ENCODE measurements at regions not wholly inside any gene's neighbourhood (a gene's known extent, or its start where the extent isn't known, plus 50 kb on each side); places are given as distances from the start of the nearest gene placed in this dataset.

GRCh38 chr2:226153553-226153952 lies 646.1 kb downstream of the IRS1 start:
- H2BK12ac ChIP-seq (ENCODE audit: insufficient read length, low read depth, low read length): no peak overlapping the region
- Mint-ChIP-seq H3K4me3 (no peak overlapping the region), H3K9me3 (no peaks in the 10 kb centered on the region), H3K27ac (peak overlapping the region in 2 of 3 experiments; percentile 12 to 76; a peak in 1 of 7 replicates), H3K36me3 (ENCODE audit: insufficient read depth in 1 of 3, low read depth in 3 of 3) (no peaks in the 10 kb centered on the region; a peak in 1 of 7 replicates), H3K27me3 (ENCODE audit: low read depth) (no peaks in the 10 kb centered on the region), H3K4me1 (peaks cover 36 to 39% of the 10 kb centered on the region in 2 experiments)
- H4K20me1 ChIP-seq (ENCODE audit: control insufficient read depth, insufficient read depth, insufficient read length): no peaks in the 10 kb centered on the region
- no peak overlapping the region for H3K4ac ChIP-seq (ENCODE audit: low read depth, low read length)
- H3K23me2 ChIP-seq (ENCODE audit: insufficient read length, low read depth, low read length, poor library complexity, severe bottlenecking): no peaks in the 10 kb centered on the region
- H3K14ac ChIP-seq (ENCODE audit: insufficient read depth, low read length): no peak overlapping the region
- H3K56ac ChIP-seq (ENCODE audit: insufficient read length, low read depth, low read length): no peak overlapping the region
- H3K27me3 ChIP-seq (ENCODE audit: insufficient read depth, low read length): no peaks in the 10 kb centered on the region
- no peak overlapping the region for H4K8ac ChIP-seq (replicated peaks; ENCODE audit: insufficient read length, low read depth, low read length)
- no peaks in the 10 kb centered on the region for H3K79me2 ChIP-seq (ENCODE audit: insufficient read depth, low read length)
- no peak overlapping the region for H2AK5ac ChIP-seq (ENCODE audit: insufficient read length, low read length)
- no peak for TF ChIP-seq CTCF (conservative IDR thresholded peaks at IDR 0.05)
- no peak overlapping the region for H3K9ac ChIP-seq (ENCODE audit: extremely low read depth, insufficient read length, low read length)
- no peak overlapping the region for H2BK20ac ChIP-seq (ENCODE audit: low read depth, low read length, poor library complexity, severe bottlenecking)
- H2BK120ac ChIP-seq (ENCODE audit: low read depth, low read length, poor library complexity, severe bottlenecking): no peak overlapping the region
- H4K5ac ChIP-seq (ENCODE audit: insufficient read length, low read depth, low read length): no peak overlapping the region
- H4K91ac ChIP-seq (ENCODE audit: insufficient read length, low read depth, low read length): no peak overlapping the region
- H3K4me1 ChIP-seq (ENCODE audit: insufficient read depth, low read length): peaks cover 6% of the 10 kb centered on the region; the same call in 1 of the 2 replicates
- no peak overlapping the region for H2BK15ac ChIP-seq (ENCODE audit: low read depth, low read length)
- no peak overlapping the region for H3K4me2 ChIP-seq (ENCODE audit: insufficient read depth, insufficient read length, low read length)
- no peak overlapping the region for H3T11ph ChIP-seq (ENCODE audit: low read length)
- H3K18ac ChIP-seq (ENCODE audit: insufficient read length, low read depth, low read length): no peak overlapping the region
- H3K9me3 ChIP-seq (ENCODE audit: control insufficient read depth, low read depth, low read length): no peaks in the 10 kb centered on the region
- WGBS (ENCODE audit: extremely low coverage, insufficient read length, low lambda C conversion rate): no CpG with 5 or more reads among the region's 3 CpGs
- no peak overlapping the region for H2AFZ ChIP-seq (ENCODE audit: low read length)
- no peak overlapping the region for H3K27ac ChIP-seq (ENCODE audit: insufficient read length, low read depth, low read length)
- H3K79me1 ChIP-seq (ENCODE audit: insufficient read depth, low read depth, low read length, poor library complexity, severe bottlenecking): no peaks in the 10 kb centered on the region
- no peak overlapping the region for H3K23ac ChIP-seq (ENCODE audit: insufficient read length, low read depth, low read length)
- no peak for DNase-seq
- H2BK5ac ChIP-seq (ENCODE audit: insufficient read length, low read length): no peak overlapping the region

All from H9 (cell line).